ENCODE measurements at regions not wholly inside any gene's neighbourhood (a gene's known extent, or its start where the extent isn't known, plus 50 kb on each side); places are given as distances from the start of the nearest gene placed in this dataset.

GRCh38 chr4:152225680-152226079, 310.2 kb downstream of the FBXW7 start:
- H3K27me3 ChIP-seq (ENCODE audit: control insufficient read depth, insufficient read depth, low read length), result peaks cover 6% of the 10 kb centered on the region
- TF ChIP-seq CTCF (IDR thresholded peaks at IDR 0.05; ENCODE audit: low read depth, low read length), result no peak
- DNase-seq (ENCODE audit: low read depth, low spot score), result no peak
- H3K9me3 ChIP-seq (ENCODE audit: control insufficient read depth, insufficient read depth, low read length), result no peaks in the 10 kb centered on the region; the same call in 1 of the 2 replicates
- ChIA-PET CTCF (no interaction called here), POLR2A (no interaction called here)
- H3K27ac ChIP-seq (ENCODE audit: low read depth, low read length), result no peak overlapping the region
- no peak overlapping the region for H3K4me3 ChIP-seq (ENCODE audit: low read depth, low read length)

GRCh38 chr4:152224721-152225420, 311.0 kb downstream of the FBXW7 start:
- ChIA-PET POLR2A (no interaction called here), CTCF (no interaction called here)
- TF ChIP-seq CTCF (IDR thresholded peaks at IDR 0.05; ENCODE audit: low read depth, low read length), result no peak

GRCh38 chr4:152224223-152224622, 311.7 kb downstream of the FBXW7 start:
- H3K9me3 ChIP-seq (ENCODE audit: control insufficient read depth, insufficient read depth, low read length), result no peaks in the 10 kb centered on the region; the same call in 1 of the 2 replicates
- no peak overlapping the region for H3K27ac ChIP-seq (ENCODE audit: low read depth, low read length)
- no peak for DNase-seq (ENCODE audit: low read depth, low spot score)
- CTCF ChIA-PET, result no interaction called here
- no peak for TF ChIP-seq CTCF (IDR thresholded peaks at IDR 0.05; ENCODE audit: low read depth, low read length)
- POLR2A ChIA-PET, result no interaction called here
- peaks cover 4% of the 10 kb centered on the region for H3K27me3 ChIP-seq (ENCODE audit: control insufficient read depth, insufficient read depth, low read length)
- H3K4me3 ChIP-seq (ENCODE audit: low read depth, low read length), result no peak overlapping the region

More at GRCh38 chr4:152224721-152225420, 311.0 kb downstream of the FBXW7 start:
- Histone ChIP-seq H3K4me3 (ENCODE audit: low read depth, low read length) (no peak overlapping the region), H3K9me3 (ENCODE audit: control insufficient read depth, insufficient read depth, low read length) (no peaks in the 10 kb centered on the region; the same call in 1 of the 2 replicates), H3K27ac (ENCODE audit: low read depth, low read length) (no peak overlapping the region), H3K27me3 (ENCODE audit: control insufficient read depth, insufficient read depth, low read length) (peaks cover 6% of the 10 kb centered on the region)
- DNase-seq (ENCODE audit: low read depth, low spot score), result no peak

GRCh38 chr4:152223600-152223999, 312.3 kb downstream of the FBXW7 start:
- Histone ChIP-seq H3K27me3 (ENCODE audit: control insufficient read depth, insufficient read depth, low read length) (peaks cover 8% of the 10 kb centered on the region), H3K27ac (ENCODE audit: low read depth, low read length) (no peak overlapping the region), H3K4me3 (ENCODE audit: low read depth, low read length) (no peak overlapping the region), H3K9me3 (ENCODE audit: control insufficient read depth, insufficient read depth, low read length) (no peaks in the 10 kb centered on the region; the same call in 1 of the 2 replicates)
- POLR2A ChIA-PET, result no interaction called here
- DNase-seq (ENCODE audit: low read depth, low spot score), result no peak
- CTCF ChIA-PET, result no interaction called here
- no peak for TF ChIP-seq CTCF (IDR thresholded peaks at IDR 0.05; ENCODE audit: low read depth, low read length)

- DNase-seq (ENCODE audit: low read depth, low spot score), result no peak
- Histone ChIP-seq H3K27ac (ENCODE audit: low read depth, low read length) (no peak overlapping the region), H3K4me3 (ENCODE audit: low read depth, low read length) (no peak overlapping the region), H3K9me3 (ENCODE audit: control insufficient read depth, insufficient read depth, low read length) (no peaks in the 10 kb centered on the region; the same call in 1 of the 2 replicates), H3K27me3 (ENCODE audit: control insufficient read depth, insufficient read depth, low read length) (peaks cover 11% of the 10 kb centered on the region)
- no peak for TF ChIP-seq CTCF (IDR thresholded peaks at IDR 0.05; ENCODE audit: low read depth, low read length)
- ChIA-PET CTCF (no interaction called here), POLR2A (no interaction called here)
Observed at GRCh38 chr4:152221816-152222516, 313.9 kb downstream of the FBXW7 start.

All from AG04450 (cell line).